NCI-H460 (cell line): ENCODE measurements at regions not wholly inside any gene's neighbourhood (a gene's known extent, or its start where the extent isn't known, plus 50 kb on each side); places are given as distances from the start of the nearest gene placed in this dataset.

Source experiments
- DNase-seq: peaks from one replicate; pipeline ENCODE4 v3.0.0-alpha.2; 2016; ENCODE audit warnings: low read depth; ENCODE audit errors: extremely low read depth

DNA sequence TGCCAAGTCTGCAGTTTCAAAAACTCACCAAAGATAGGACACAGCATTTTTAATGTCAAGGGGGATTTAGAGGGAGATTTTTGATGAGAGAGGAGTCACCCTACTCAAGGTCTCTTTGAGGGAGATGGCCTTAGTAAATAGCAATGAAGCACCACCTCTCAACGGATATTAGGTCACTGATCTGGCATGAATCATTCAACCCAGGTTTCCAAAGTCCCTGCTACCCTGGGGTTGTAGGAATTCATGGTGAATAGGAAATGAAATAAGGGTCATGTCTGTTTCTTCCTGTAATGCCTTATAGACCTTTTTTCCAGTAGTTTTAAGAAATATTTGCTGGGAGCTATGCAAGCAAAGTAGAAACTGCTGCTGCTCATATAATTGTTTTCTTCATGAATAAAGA is 2154.9 kb downstream of the LRRC4C start:
- no peak for DNase-seq

- no peak for DNase-seq
Observed at GRCh38 chr11:39294648-39295047, 2164.8 kb downstream of the LRRC4C start.

DNA sequence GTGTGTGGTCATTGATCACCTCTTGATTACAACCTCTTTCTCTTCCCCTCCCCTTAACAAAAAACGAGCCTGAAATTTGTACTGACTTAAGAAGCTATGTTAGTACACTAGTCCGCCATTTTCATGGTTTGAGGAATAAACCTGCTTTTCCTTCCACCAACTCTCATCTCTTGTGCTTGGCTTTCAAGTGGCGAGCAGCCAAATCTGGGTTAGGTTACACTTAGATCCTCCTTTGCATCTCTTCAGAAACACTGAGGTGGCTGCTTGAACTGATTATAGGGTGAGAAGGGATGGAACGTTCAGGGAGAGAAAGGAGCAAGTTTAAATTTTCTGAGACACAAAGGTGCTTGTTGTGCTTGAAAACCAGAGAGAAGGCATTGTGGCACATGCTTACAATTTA is 2171.4 kb downstream of the LRRC4C start:
- DNase-seq, result no peak

GRCh38 chr11:39268176-39268690 is 2191.2 kb downstream of the LRRC4C start:
- DNase-seq, result no peak

- no peak for DNase-seq
Observed at GRCh38 chr11:39255648-39256047, 2203.8 kb downstream of the LRRC4C start.

DNA sequence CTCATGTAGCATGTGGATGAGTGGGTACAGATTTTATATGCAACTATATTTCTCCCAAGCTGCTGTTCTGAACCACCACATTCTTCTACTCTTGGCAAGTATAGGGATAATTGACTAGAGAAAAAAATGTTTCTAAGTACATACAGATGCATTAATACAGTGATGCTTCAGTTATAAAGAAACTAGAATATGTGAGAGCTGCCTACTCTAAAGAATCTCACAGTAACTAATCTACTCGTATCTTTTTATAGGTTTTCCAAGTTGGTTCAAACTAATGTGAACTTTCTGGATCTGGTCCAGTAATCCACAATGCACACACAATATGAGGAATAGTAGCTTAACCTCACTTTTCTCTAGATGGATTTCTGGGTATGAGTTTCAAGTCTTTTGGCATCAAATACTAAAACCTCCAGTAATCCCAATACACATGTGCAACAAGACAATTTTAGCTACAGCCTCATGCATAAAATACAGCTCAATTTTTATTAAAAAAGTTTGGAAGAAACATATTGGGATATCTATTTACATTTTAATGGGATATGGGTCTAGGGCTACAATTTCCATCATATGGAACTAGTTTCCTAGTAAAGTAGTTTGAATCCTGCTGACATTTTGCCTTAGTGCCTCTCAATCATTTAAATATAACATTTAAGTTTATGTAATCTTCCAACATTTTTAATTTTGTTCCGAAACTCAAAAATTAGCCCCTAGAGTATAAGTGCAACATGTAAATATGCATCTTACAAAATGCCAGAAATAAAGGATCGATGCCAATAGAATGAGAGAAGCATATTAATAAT is 2209.7 kb downstream of the LRRC4C start:
- no peak for DNase-seq

DNA sequence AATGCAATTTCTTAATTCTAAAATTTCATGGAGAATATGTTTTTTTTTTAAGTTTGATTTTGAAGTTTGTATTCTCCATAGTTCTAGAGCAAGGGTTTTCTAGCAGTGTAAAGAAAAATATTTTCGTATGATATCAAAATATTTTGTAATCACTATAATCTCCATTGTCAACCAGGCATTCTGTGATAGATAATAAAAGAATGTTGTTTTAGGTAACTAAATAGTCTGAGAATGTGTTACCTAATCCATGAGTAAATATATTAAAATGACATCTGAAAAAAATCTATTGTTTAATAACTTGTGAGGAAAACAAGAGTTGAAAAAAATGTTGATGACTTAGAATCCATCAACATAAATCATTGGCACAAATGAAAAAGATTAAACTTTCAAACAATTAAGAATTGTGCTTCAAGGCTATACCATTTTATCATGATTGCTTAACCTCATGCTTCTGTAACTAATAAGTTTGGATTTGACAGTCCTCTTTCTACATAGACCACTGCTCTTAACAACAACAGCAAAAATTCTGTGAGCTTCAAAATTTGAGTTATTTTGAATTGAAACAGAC is 2211.8 kb downstream of the LRRC4C start:
- DNase-seq, result no peak

DNA sequence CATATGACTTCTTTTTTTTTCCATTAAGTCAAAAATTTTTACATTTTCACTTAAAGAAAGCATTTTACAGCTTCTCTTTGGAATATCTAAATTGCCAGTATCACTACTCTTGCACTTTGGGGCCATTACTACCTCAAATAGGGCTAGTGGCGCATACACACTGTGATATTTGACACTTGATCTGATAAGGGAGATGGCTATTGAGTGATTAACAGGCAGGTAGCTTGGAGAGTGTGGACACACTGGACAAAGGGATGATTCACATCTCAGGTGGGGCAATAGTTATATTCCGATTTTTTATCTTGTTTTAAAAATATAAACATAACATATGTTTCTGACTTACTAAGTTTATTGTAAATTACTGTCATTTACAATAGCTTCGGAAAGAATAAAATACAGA is 2219.9 kb downstream of the LRRC4C start:
- no peak for DNase-seq

DNA sequence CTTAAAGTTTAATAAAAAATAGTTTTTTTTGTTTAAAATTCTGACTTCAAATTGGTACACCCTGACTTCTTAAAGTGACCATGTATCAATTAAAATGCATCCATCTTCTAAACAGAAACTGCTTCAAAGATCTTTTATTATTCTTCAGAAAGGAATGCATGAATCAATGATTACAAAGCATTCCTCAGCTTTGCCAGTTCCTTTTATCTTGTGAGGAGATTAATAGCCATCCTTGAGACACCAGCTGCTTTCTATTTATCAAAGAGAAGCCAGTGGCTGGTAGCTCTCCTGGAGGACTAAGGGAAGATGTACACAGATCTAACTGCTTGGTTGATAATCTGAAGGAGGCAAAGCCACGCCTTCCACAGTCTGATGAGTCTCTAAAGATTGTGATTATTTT is 2222.5 kb downstream of the LRRC4C start:
- DNase-seq, result no peak

- DNase-seq, result no peak
Observed at GRCh38 chr11:39221550-39222138, 2237.8 kb downstream of the LRRC4C start.

GRCh38 chr11:39220501-39221230 is 2238.8 kb downstream of the LRRC4C start:
- DNase-seq, result no peak

- no peak for DNase-seq
Observed at GRCh38 chr11:39220069-39220468, 2239.4 kb downstream of the LRRC4C start.

GRCh38 chr11:39209981-39210380 is 2249.5 kb downstream of the LRRC4C start:
- DNase-seq, result no peak

DNA sequence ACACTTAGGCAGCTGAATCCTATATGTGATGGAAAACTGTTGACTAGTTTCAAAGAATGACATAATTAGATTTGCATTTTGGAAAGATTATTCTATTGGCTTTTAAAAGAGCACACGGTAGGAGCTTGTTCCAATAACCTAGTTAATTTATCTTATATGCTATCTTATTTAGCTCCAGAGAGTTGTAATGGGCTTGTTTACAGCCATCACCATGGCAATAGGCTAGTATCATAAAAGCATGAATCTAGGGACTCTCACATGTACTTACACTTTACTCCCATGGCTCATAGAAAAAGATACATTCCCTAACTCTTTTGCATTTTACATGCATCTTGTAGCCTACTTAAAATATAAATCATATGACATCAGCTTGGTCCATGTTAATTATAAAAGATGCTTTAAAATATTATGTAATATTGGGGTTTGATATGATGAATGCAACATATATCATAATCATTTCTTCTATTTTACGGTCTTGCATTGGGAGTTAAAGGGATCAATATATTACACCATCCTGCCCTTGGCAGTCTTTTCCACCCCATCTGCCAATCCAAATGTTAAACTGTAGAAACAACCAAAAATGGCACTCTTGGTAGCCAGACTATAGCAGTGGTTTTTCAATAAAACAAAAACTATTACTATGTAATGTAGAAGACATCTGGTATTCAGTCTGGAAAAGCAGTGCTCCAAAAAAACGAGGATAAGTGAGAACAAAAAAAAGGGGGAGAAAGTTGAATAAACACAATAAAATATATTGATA is 2254.0 kb downstream of the LRRC4C start:
- DNase-seq, result no peak

- no peak for DNase-seq
Observed at GRCh38 chr11:39192671-39193070, 2266.8 kb downstream of the LRRC4C start.

DNA sequence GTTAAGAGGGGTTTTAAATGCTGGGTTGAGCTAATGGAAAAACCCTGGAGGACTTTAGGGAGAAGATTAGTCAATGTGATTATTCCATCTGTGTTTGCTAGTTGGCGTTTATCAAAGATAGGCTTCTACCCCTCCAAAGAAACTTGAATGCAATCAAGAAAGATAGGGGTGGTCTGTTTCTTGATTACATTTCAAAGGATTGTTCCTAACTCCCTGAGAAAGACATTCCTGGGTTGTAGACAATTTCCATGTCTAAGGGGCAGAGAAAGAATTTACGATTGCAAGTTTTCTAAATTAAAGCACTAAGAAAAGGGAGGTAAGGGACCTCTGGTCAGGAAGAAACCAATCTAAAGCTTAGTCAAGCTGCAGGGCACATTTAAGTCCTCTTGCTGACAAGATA is 2268.7 kb downstream of the LRRC4C start:
- no peak for DNase-seq

GRCh38 chr11:39177678-39178077 is 2281.8 kb downstream of the LRRC4C start:
- DNase-seq, result no peak

GRCh38 chr11:39174965-39175364 is 2284.5 kb downstream of the LRRC4C start:
- DNase-seq, result no peak

DNA sequence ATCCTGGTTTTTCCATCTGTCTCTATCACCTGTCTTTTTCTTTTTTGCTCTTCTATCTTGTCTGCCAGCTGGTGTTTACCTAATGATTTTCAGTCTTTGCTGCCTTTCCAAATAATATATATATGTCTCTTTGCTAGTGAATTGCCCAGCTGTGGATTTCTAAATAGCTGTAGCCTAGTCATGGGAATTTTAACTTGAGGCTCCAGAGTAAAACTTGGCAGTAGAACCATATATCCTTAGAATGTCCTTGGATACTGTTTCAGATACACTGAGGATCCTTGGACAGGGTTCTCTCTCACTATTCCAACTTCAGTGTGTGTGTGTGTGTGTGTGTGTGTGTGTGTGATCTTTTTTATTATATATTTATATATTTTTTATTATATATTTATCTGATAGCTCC is 2285.3 kb downstream of the LRRC4C start:
- DNase-seq, result no peak

GRCh38 chr11:39165021-39165420 is 2294.4 kb downstream of the LRRC4C start:
- DNase-seq, result no peak

- no peak for DNase-seq
Observed at GRCh38 chr11:39149214-39149613, 2310.2 kb downstream of the LRRC4C start.
